ENCODE measurements at regions not wholly inside any gene's neighbourhood (a gene's known extent, or its start where the extent isn't known, plus 50 kb on each side); places are given as distances from the start of the nearest gene placed in this dataset.
"Not testable (repeated sequence)": the region's sequence is repeated elsewhere in the genome, so short reads cannot be mapped to it uniquely, and the experiment has no call there.

DNA sequence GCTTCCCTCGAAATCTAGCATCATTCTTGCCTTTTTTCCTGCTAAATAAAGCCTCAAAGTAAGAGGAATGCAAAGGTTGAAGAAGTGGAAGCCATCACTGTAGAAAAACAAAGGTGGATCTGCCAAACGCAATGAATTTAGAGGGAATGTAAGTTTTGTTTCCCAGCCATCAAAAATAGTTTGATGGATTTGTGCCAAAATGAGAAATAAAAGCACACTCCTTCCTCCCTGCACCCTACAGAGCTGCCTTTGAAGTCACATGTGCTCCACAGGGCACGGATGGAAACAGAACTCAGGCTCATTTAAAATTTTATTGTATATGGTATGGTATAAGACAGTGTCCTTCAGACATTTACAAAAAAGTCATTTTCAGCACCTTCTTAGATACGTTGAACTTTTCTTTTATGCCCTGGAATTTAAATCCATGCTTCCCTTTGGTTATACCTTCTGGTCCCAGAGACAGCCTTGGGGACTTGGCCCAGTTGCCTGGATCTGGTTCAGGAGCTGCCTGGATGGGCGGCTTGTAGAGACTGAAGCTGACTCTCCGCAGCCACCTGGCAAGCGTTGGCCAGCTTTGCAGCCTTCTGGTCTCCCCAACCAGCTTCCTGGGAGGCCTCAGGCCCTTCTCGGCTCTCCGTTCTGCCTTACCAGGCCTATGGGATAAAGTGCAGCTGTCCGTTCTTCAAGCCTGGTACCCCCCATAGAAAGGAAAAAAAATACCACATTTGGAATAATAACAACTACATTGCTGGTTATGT is 228.5 kb upstream of the NEBL start:
- Histone ChIP-seq H3K27ac (ENCODE audit: low read depth, low read length) (no peak overlapping the region), H3K27me3 (ENCODE audit: control insufficient read depth, insufficient read depth, low read length) (no peaks in the 10 kb centered on the region), H3K4me3 (ENCODE audit: low read depth, low read length) (no peak overlapping the region), H3K9me3 (ENCODE audit: control insufficient read depth, insufficient read depth, low read length) (no peaks in the 10 kb centered on the region)
- TF ChIP-seq, protein P1, sequence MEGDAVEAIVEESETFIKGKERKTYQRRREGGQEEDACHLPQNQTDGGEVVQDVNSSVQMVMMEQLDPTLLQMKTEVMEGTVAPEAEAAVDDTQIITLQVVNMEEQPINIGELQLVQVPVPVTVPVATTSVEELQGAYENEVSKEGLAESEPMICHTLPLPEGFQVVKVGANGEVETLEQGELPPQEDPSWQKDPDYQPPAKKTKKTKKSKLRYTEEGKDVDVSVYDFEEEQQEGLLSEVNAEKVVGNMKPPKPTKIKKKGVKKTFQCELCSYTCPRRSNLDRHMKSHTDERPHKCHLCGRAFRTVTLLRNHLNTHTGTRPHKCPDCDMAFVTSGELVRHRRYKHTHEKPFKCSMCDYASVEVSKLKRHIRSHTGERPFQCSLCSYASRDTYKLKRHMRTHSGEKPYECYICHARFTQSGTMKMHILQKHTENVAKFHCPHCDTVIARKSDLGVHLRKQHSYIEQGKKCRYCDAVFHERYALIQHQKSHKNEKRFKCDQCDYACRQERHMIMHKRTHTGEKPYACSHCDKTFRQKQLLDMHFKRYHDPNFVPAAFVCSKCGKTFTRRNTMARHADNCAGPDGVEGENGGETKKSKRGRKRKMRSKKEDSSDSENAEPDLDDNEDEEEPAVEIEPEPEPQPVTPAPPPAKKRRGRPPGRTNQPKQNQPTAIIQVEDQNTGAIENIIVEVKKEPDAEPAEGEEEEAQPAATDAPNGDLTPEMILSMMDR (IDR thresholded peaks at IDR 0.05; ENCODE audit: low read depth, low read length): no peak
- ChIA-PET CTCF (no interaction called here), POLR2A (no interaction called here)
- DNase-seq (ENCODE audit: low read depth, low spot score): no peak

DNA sequence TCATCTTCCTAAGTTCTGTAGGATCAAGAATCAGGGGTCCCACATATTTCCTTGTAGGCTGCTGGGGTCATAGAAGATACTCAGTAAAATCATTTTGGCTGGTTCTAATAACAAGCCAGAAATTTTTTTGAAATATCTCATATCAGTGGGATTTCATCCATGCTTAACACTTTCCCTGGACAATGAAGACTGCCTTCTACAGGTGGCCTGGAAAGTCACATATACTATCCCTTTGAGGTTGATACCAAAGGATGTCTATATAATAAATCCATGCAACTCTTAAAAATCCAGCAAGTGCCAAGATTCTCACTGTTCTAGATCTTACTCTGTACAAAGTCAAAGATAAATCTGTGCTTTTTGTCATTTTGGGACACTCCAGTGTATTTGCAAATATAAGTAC is 225.8 kb upstream of the NEBL start:
- TF ChIP-seq, protein P1 (IDR thresholded peaks at IDR 0.05; ENCODE audit: low read depth, low read length): no peak
- Histone ChIP-seq H3K9me3 (ENCODE audit: control insufficient read depth, insufficient read depth, low read length) (no peaks in the 10 kb centered on the region), H3K27me3 (ENCODE audit: control insufficient read depth, insufficient read depth, low read length) (no peaks in the 10 kb centered on the region), H3K4me3 (ENCODE audit: low read depth, low read length) (no peak overlapping the region), H3K27ac (ENCODE audit: low read depth, low read length) (no peak overlapping the region)
- ChIA-PET POLR2A (no interaction called here), CTCF (no interaction called here)
- no peak for DNase-seq (ENCODE audit: low read depth, low spot score)

DNA sequence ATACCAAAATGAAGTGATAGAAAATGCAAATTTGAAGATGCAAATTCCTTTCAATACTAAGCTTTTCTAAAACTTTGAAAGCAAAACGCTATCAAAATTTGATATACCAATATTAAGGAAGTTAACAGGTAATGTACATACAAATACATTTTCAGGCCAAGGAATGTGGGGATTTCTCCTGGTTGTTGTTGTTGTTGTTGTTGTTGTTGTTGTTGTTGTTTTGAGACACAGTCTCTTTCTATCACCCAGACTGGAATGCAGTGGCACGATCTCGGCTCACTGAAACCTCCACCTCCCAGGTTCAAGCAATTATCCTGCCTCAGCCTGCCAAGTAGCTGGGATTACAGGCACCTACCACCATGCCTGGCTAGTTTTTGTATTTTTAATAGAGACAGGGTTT is 224.7 kb upstream of the NEBL start:
- H3K9me3 ChIP-seq (ENCODE audit: control insufficient read depth, insufficient read depth, low read length); H3K4me3 ChIP-seq (ENCODE audit: low read depth, low read length); H3K27ac ChIP-seq (ENCODE audit: low read depth, low read length); POLR2A ChIA-PET; H3K27me3 ChIP-seq (ENCODE audit: control insufficient read depth, insufficient read depth, low read length); DNase-seq (ENCODE audit: low read depth, low spot score): not testable (repeated sequence)
- CTCF ChIA-PET: interaction anchor here (1.1 kb wide), 1 partner anchor 44 kb away, joined by 3 read pairs; no protein-coding TSS in a partner anchor

DNA sequence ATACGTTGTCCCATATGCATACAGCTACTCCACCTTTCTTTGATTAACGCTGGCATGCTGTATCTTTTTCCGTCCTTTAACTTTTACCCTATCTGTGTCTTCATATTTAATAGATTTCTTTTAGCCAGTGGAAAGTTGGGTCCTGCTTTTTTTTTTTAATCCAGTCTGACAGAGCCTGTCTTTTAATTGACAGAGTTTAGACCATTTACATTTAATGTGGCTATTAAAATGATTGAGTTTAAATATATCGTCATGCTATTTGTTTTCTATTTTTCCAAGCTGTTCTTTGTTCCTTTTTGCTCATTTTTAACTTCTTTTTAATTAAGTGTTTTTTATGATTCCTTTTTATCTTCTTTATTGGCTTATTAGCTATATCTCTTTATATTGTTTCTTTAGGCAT is 217.6 kb upstream of the NEBL start:
- DNase-seq (ENCODE audit: low read depth, low spot score): no peak

DNA sequence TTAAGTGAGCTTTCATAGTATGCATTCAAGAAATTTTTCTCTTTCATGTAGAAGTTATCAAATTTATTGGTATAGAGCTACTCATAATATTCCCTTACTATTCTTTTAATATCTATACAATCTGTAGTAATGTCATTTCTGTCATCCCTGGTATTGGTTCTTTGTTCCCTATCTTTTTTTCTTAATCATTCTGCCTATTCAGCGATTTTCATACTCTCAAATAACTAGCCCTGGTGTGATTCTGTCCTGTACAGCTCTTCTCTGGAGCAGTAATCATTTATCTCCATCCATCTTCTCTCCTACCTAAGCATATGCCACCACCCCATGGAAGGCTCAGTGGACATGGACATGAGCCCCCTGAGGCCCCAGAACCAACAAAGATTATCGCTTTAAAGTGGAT is 213.2 kb upstream of the NEBL start:
- POLR2A ChIA-PET: no interaction called here
- TF ChIP-seq, protein P1 (IDR thresholded peaks at IDR 0.05; ENCODE audit: low read depth, low read length): no peak
- no peaks in the 10 kb centered on the region for H3K27me3 ChIP-seq (ENCODE audit: control insufficient read depth, insufficient read depth, low read length)
- no peak overlapping the region for H3K27ac ChIP-seq (ENCODE audit: low read depth, low read length)
- no peaks in the 10 kb centered on the region for H3K9me3 ChIP-seq (ENCODE audit: control insufficient read depth, insufficient read depth, low read length)
- CTCF ChIA-PET: no interaction called here
- no peak overlapping the region for H3K4me3 ChIP-seq (ENCODE audit: low read depth, low read length)
- no peak for DNase-seq (ENCODE audit: low read depth, low spot score)

More for the DNA sequence above, 217.6 kb upstream of the NEBL start:
- H3K27me3 ChIP-seq (ENCODE audit: control insufficient read depth, insufficient read depth, low read length): no peaks in the 10 kb centered on the region
- TF ChIP-seq, protein P1 (IDR thresholded peaks at IDR 0.05; ENCODE audit: low read depth, low read length): no peak
- no peak overlapping the region for H3K27ac ChIP-seq (ENCODE audit: low read depth, low read length)
- POLR2A ChIA-PET: no interaction called here
- no peak overlapping the region for H3K4me3 ChIP-seq (ENCODE audit: low read depth, low read length)
- CTCF ChIA-PET: no interaction called here
- no peaks in the 10 kb centered on the region for H3K9me3 ChIP-seq (ENCODE audit: control insufficient read depth, insufficient read depth, low read length)

DNA sequence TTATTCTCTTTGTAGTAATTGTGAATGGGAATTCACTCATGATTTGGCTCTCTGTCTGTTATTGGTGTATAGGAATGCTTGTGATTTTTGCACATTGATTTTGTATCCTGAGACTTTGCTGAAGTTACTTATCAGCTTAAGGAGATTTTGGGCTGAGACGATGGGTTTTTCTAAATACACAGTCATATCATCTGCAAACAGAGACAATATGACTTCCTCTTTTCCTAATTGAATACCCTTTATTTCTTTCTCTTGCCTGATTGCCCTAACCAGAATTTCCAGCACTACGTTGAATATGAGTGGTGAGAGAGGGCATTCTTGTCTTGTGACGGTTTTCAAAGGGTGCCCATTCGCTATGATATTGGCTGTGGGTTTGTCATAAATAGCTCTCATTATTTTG is 209.8 kb upstream of the NEBL start:
- POLR2A ChIA-PET; H3K27me3 ChIP-seq (ENCODE audit: control insufficient read depth, insufficient read depth, low read length); CTCF ChIA-PET; H3K4me3 ChIP-seq (ENCODE audit: low read depth, low read length); H3K9me3 ChIP-seq (ENCODE audit: control insufficient read depth, insufficient read depth, low read length); DNase-seq (ENCODE audit: low read depth, low spot score); H3K27ac ChIP-seq (ENCODE audit: low read depth, low read length): not testable (repeated sequence)

DNA sequence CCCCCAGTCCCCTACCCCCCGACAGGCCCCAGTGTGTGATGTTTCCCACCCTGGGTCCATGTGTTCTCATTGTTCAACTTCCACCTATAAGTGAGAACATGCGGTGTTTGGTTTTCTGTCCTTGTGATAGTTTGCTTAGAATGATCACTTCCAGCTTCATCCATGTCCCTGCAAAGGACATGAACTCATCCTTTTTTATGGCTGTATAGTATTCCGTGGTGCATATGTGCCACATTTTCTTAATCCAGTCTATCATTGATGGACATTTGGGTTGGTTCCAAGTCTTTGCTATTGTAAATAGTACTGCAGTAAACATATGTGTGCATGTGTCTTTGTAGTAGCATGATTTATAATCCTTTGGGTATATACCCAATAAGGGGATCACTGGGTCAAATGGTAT is 208.2 kb upstream of the NEBL start:
- CTCF ChIA-PET; H3K4me3 ChIP-seq (ENCODE audit: low read depth, low read length); H3K27me3 ChIP-seq (ENCODE audit: control insufficient read depth, insufficient read depth, low read length); POLR2A ChIA-PET; H3K27ac ChIP-seq (ENCODE audit: low read depth, low read length); H3K9me3 ChIP-seq (ENCODE audit: control insufficient read depth, insufficient read depth, low read length); DNase-seq (ENCODE audit: low read depth, low spot score): not testable (repeated sequence)

Data from AG04450 (cell line).